Vagina (tissue), 2 donors: ENCODE measurements at regions not wholly inside any gene's neighbourhood (a gene's known extent, or its start where the extent isn't known, plus 50 kb on each side); places are given as distances from the start of the nearest gene placed in this dataset.

Experiments
- CTCF ChIP-seq, 3 experiments: fragments of 450-650 bp in 2 of 3; fragments of 200-600 bp in 1 of 3; sonication (generic) in 1 of 3; IDR thresholded peaks; one replicate each; pipeline ENCODE4 v1.5.1; 2017 to 2019; ENCODE audit warnings: antibody characterized with exemption in 3 of 3, mild to moderate bottlenecking in 2 of 3, moderate library complexity in 2 of 3
- POLR2A ChIP-seq, 2 donors: fragments of 450-650 bp; IDR thresholded peaks; one replicate each; pipeline ENCODE4 v1.6.1; 2017; ENCODE audit warnings: antibody characterized with exemption in 2 of 2, mild to moderate bottlenecking in 2 of 2, moderate library complexity in 2 of 2
- POLR2AphosphoS5 ChIP-seq, 2 donors: sonication (generic); formaldehyde crosslinking; IDR thresholded peaks; one replicate each; pipeline ENCODE4 v1.9.0; 2017; ENCODE audit warnings: antibody characterized with exemption in 2 of 2, mild to moderate bottlenecking in 2 of 2, low read depth in 1 of 2; ENCODE audit not compliant: insufficient read depth in 1 of 2

GRCh38 chr12:13304924-13305323 lies 108.4 kb downstream of the EMP1 start:
- TF ChIP-seq CTCF (IDR thresholded peaks at IDR 0.05) = no peak
- TF ChIP-seq POLR2A (IDR thresholded peaks at IDR 0.05) = no peak
- TF ChIP-seq POLR2AphosphoS5 (IDR thresholded peaks at IDR 0.05; ENCODE audit: insufficient read depth in 1 of 2, low read depth in 1 of 2) = no peak
